A549 (cell line): ENCODE measurements at regions not wholly inside any gene's neighbourhood (a gene's known extent, or its start where the extent isn't known, plus 50 kb on each side); places are given as distances from the start of the nearest gene placed in this dataset.

ENCODE experiments used
- CEBPB ChIP-seq, 2 experiments: fragments of >200 bp in 1 of 2; sonication (Bioruptor Twin) in 1 of 2; formaldehyde crosslinking in 1 of 2; IDR thresholded peaks; 2 replicates each; pipeline ENCODE4 v1.6.1; 2012 to 2016
- CTCF ChIP-seq: fragments of >200 bp; sonication (Bioruptor Twin); formaldehyde crosslinking; IDR thresholded peaks from 3 replicates; pipeline ENCODE4 v1.5.1; 2016
- EHMT2 ChIP-seq: fragments of 200-600 bp; sonication (generic); IDR thresholded peaks from 2 replicates; pipeline ENCODE4 v1.6.1; 2016; ENCODE audit warnings: antibody characterized with exemption, low read depth, mild to moderate bottlenecking, moderate library complexity
- JUNB ChIP-seq: fragments of >200 bp; sonication (Bioruptor Twin); formaldehyde crosslinking; IDR thresholded peaks from 2 replicates; pipeline ENCODE4 v1.6.1; 2016
- POLR2A ChIP-seq: IDR thresholded peaks from 2 replicates; pipeline ENCODE4 v1.6.1; 2012; ENCODE audit warnings: mild to moderate bottlenecking, low read length
- SMC3 ChIP-seq: fragments of >200 bp; sonication (Bioruptor Twin); formaldehyde crosslinking; IDR thresholded peaks from 3 replicates; pipeline ENCODE4 v1.6.1; 2018; ENCODE audit warnings: inconsistent platforms
- SREBF2 ChIP-seq: fragments of 450-650 bp; IDR thresholded peaks from 2 replicates; pipeline ENCODE4 v1.6.1; 2014; ENCODE audit warnings: mild to moderate bottlenecking, moderate library complexity

- no peak for TF ChIP-seq SMC3
- TF ChIP-seq JUNB, result no peak
- no peak for TF ChIP-seq SREBF2
- TF ChIP-seq POLR2A, result no peak
- no peak for TF ChIP-seq EHMT2
- no peak for TF ChIP-seq CTCF
- TF ChIP-seq CEBPB (IDR thresholded peaks at IDR 0.05), result no peak
Measured at GRCh38 chr11:71321433-71322191, 69.2 kb upstream of the SHANK2 start.
